ENCODE measurements at regions not wholly inside any gene's neighbourhood (a gene's known extent, or its start where the extent isn't known, plus 50 kb on each side); places are given as distances from the start of the nearest gene placed in this dataset.

DNA sequence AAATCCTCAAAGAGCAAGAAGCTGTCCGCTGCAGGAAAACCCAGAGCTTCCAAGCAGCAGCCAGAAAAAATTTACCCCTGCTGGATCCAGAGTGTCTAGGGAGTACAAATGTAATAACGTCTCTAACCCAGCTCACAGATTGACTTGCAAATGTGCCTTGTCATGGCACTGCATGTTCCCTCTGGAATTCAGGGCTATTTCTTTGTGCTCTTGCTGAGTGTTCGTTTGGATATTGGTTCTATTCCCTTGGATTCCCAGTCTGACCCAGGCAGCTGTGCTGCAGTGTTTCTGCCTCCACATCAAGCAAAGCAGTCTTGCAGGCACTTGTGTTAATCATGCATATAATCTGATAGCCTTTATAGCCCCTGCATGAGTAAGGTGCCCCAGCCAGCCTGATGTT lies 209.9 kb upstream of the GHITM start:
- TF ChIP-seq POLR2A (IDR thresholded peaks at IDR 0.05), result no peak
- no peak for TF ChIP-seq CTCF (IDR thresholded peaks at IDR 0.05)

Data from uterus (tissue), 2 donors.